SU-DHL-6 (cell line): ENCODE measurements at regions not wholly inside any gene's neighbourhood (a gene's known extent, or its start where the extent isn't known, plus 50 kb on each side); places are given as distances from the start of the nearest gene placed in this dataset.

ENCODE experiments used
- H2AFZ ChIP-seq: fragments of 200-600 bp; sonication (generic); 2 replicates; pipeline ENCODE4 v1.6.1; 2014; ENCODE audit warnings: low read depth, mild to moderate bottlenecking, moderate library complexity, mixed read lengths, antibody characterized with exemption, low read length; ENCODE audit not compliant: severe bottlenecking
- H3F3A ChIP-seq: fragments of 200-600 bp; shearing (Covaris generic); 2 replicates; pipeline ENCODE4 v1.6.0; 2016; ENCODE audit warnings: antibody characterized with exemption, mild to moderate bottlenecking; ENCODE audit not compliant: insufficient read depth
- H3K27ac ChIP-seq: fragments of 200-600 bp; sonication (generic); 2 replicates; pipeline ENCODE4 v1.5.1; 2016; ENCODE audit warnings: low read depth, mild to moderate bottlenecking, low read length, moderate library complexity, mixed read lengths
- H3K27me3 ChIP-seq: fragments of 200-600 bp; sonication (generic), shearing (Covaris generic); 2 replicates; pipeline ENCODE4 v1.6.0; 2014; ENCODE audit warnings: mild to moderate bottlenecking, low read length
- H3K36me3 ChIP-seq: fragments of 200-600 bp; sonication (generic); 2 replicates; pipeline ENCODE4 v1.6.1; 2014; ENCODE audit warnings: mild to moderate bottlenecking, low read length, mixed read lengths
- H3K4me2 ChIP-seq: fragments of 300-600, 200-600 bp; shearing (Covaris generic), sonication (generic); 2 replicates; pipeline ENCODE4 v1.6.0; 2014; ENCODE audit warnings: low read length, low read depth, mild to moderate bottlenecking; ENCODE audit not compliant: poor library complexity, severe bottlenecking
- H3K4me3 ChIP-seq: fragments of 200-600 bp; sonication (generic); 2 replicates; pipeline ENCODE4 v1.5.1; 2014; ENCODE audit warnings: antibody characterized with exemption, low read length, mild to moderate bottlenecking, mixed read lengths; ENCODE audit not compliant: insufficient read depth, poor library complexity, severe bottlenecking
- H3K79me2 ChIP-seq: fragments of 200-600 bp; sonication (generic); 2 replicates; pipeline ENCODE4 v1.6.1; 2014; ENCODE audit warnings: mild to moderate bottlenecking, low read length, moderate library complexity; ENCODE audit not compliant: insufficient read depth
- H3K9ac ChIP-seq: fragments of 200-600 bp; sonication (generic); 2 replicates; pipeline ENCODE4 v1.7.0; 2014; ENCODE audit warnings: mild to moderate bottlenecking, low read length
- H3K9me2 ChIP-seq: fragments of 200-600 bp; sonication (generic); replicated peaks from 2 replicates; pipeline ENCODE4 v1.6.1; 2014; ENCODE audit warnings: low read length; ENCODE audit not compliant: insufficient read depth
- H3K9me3 ChIP-seq: fragments of 200-600 bp; sonication (generic); 2 replicates; pipeline ENCODE4 v1.6.1; 2014; ENCODE audit warnings: low read length, mixed read lengths; ENCODE audit not compliant: insufficient read depth
- H4K20me1 ChIP-seq: fragments of 200-600 bp; sonication (generic); 2 replicates; pipeline ENCODE4 v1.6.1; 2014; ENCODE audit warnings: low read depth, mild to moderate bottlenecking, antibody characterized with exemption, low read length, moderate library complexity, mixed read lengths
- CTCF ChIP-seq: fragments of 200-600 bp; sonication (generic); IDR thresholded peaks from one replicate; pipeline ENCODE4 v1.5.1; 2017; ENCODE audit warnings: antibody characterized with exemption, mild to moderate bottlenecking, low read length, moderate library complexity; ENCODE audit not compliant: insufficient read depth, poor library complexity, severe bottlenecking
- EZH2phosphoT487 ChIP-seq: fragments of 200-600 bp; sonication (generic), shearing (Covaris generic); conservative IDR thresholded peaks from 2 replicates; pipeline ENCODE4 v1.6.1; 2018; ENCODE audit warnings: mild to moderate bottlenecking, antibody characterized with exemption, low read length, moderate library complexity, mixed read lengths

GRCh38 chr2:147542351-147542750 is 302.5 kb upstream of the ACVR2A start:
- H3K4me2 ChIP-seq = no peak overlapping the region
- no peaks in the 10 kb centered on the region for H3K9me2 ChIP-seq
- H3K9ac ChIP-seq = no peak overlapping the region
- no peak overlapping the region for H3K27ac ChIP-seq
- TF ChIP-seq EZH2phosphoT487 (no peak), CTCF (no peak)
- H2AFZ ChIP-seq = no peak overlapping the region
- H3K79me2 ChIP-seq = no peaks in the 10 kb centered on the region
- no peaks in the 10 kb centered on the region for H3K36me3 ChIP-seq
- no peaks in the 10 kb centered on the region for H3K27me3 ChIP-seq
- no peaks in the 10 kb centered on the region for H3F3A ChIP-seq
- H4K20me1 ChIP-seq = no peaks in the 10 kb centered on the region
- no peak overlapping the region for H3K4me3 ChIP-seq
- H3K9me3 ChIP-seq = no peaks in the 10 kb centered on the region

- H3F3A ChIP-seq = no peaks in the 10 kb centered on the region
- H3K4me2 ChIP-seq = no peak overlapping the region
Observed at GRCh38 chr2:147541314-147541713, 303.5 kb upstream of the ACVR2A start.

GRCh38 chr2:147538821-147539220 is 306.0 kb upstream of the ACVR2A start:
- no peaks in the 10 kb centered on the region for H3K36me3 ChIP-seq
- no peak overlapping the region for H3K27ac ChIP-seq
- H4K20me1 ChIP-seq = no peaks in the 10 kb centered on the region
- H3K4me3 ChIP-seq = no peak overlapping the region
- H3F3A ChIP-seq = no peaks in the 10 kb centered on the region
- H3K27me3 ChIP-seq = no peaks in the 10 kb centered on the region
- H3K4me2 ChIP-seq = no peak overlapping the region
- H3K9me3 ChIP-seq = no peaks in the 10 kb centered on the region
- H3K9me2 ChIP-seq = no peaks in the 10 kb centered on the region
- no peaks in the 10 kb centered on the region for H3K79me2 ChIP-seq
- TF ChIP-seq CTCF = no peak
- TF ChIP-seq EZH2phosphoT487 = no peak
- H3K9ac ChIP-seq = no peak overlapping the region
- H2AFZ ChIP-seq = no peak overlapping the region

More at GRCh38 chr2:147541314-147541713, 303.5 kb upstream of the ACVR2A start:
- Histone ChIP-seq H3K27ac (no peak overlapping the region), H4K20me1 (no peaks in the 10 kb centered on the region), H3K27me3 (no peaks in the 10 kb centered on the region), H3K36me3 (no peaks in the 10 kb centered on the region), H2AFZ (no peak overlapping the region), H3K9me2 (no peaks in the 10 kb centered on the region), H3K79me2 (no peaks in the 10 kb centered on the region), H3K4me3 (no peak overlapping the region), H3K9me3 (no peaks in the 10 kb centered on the region), H3K9ac (no peak overlapping the region)
- no peak for TF ChIP-seq CTCF
- no peak for TF ChIP-seq EZH2phosphoT487
